HCT116 (cell line): ENCODE measurements at regions not wholly inside any gene's neighbourhood (a gene's known extent, or its start where the extent isn't known, plus 50 kb on each side); places are given as distances from the start of the nearest gene placed in this dataset.

Experiments
- ATAC-seq: fragments of 200-7000 bp; cut with Tn5 transposase; 2 replicates; pipeline ENCODE4 v1.9.1; 2020; ENCODE audit warnings: mild to moderate bottlenecking, moderate library complexity
- BruUV-seq: library from RNA; stranded (reverse); fragments of 400-500 nt; replicated peaks from 2 replicates; lab custom pipeline; 2021; lab: Mats Ljungman, UMichigan
- CTCF ChIA-PET: fragments of 300-600 bp; sonication (Branson Sonifier 250); formaldehyde crosslinking; loops from one replicate; lab custom pipeline; 2021; ENCODE audit warnings: antibody characterized with exemption; lab: Charles Lee
- POLR2A ChIA-PET: fragments of 300-600, 350-600 bp; sonication (Branson Sonifier 250); formaldehyde crosslinking; loops from one replicate; lab custom pipeline; 2021; ENCODE audit warnings: antibody characterized with exemption; lab: Charles Lee
- RAD21 ChIA-PET, 2 experiments: fragments of 300-600 bp; sonication (Branson Sonifier 250); formaldehyde crosslinking; loops; one replicate each; lab custom pipeline; 2023; ENCODE audit warnings: low total read pairs in 2 of 2; ENCODE audit not compliant: uncharacterized antibody in 2 of 2, unreplicated experiment in 2 of 2, low non-redundant PET in 1 of 2; lab: Charles Lee
- DNase-seq: peaks from one replicate; pipeline ENCODE4 v3.0.0-alpha.2; 2010; ENCODE audit warnings: low read depth, low spot score
- H2AFZ ChIP-seq: fragments of 200-600 bp; shearing (Covaris generic), sonication (generic); 2 replicates; pipeline ENCODE4 v1.6.1; 2017; ENCODE audit warnings: low read depth, mixed run types, mixed read lengths, antibody characterized with exemption, low read length; ENCODE audit not compliant: poor library complexity, severe bottlenecking
- H3K27ac ChIP-seq: 2 replicates; pipeline ENCODE4 v1.5.1; 2012; ENCODE audit warnings: low read depth, low read length
- H3K27me3 ChIP-seq: fragments of 200-600 bp; sonication (generic); 2 replicates; pipeline ENCODE4 v1.6.1; 2016; ENCODE audit warnings: mixed run types, low read length, mixed read lengths; ENCODE audit not compliant: insufficient read depth
- H3K36me3 ChIP-seq, 2 experiments: fragments of 200-500 bp in 1 of 2; fragments of 200-600 bp in 1 of 2; sonication (Bioruptor generic) in 1 of 2; sonication (generic) in 1 of 2; 2 replicates each; pipeline versions ENCODE4 v1.5.1 to v1.6.1; 2014 to 2016; ENCODE audit warnings: low read length in 2 of 2, inconsistent platforms in 1 of 2, mixed read lengths in 1 of 2, mixed run types in 1 of 2; ENCODE audit not compliant: insufficient read depth in 2 of 2, control insufficient read depth in 1 of 2
- H3K4me1 ChIP-seq, 2 experiments: fragments of 200-600 bp in 1 of 2; sonication (generic) in 1 of 2; 2 replicates each; pipeline versions ENCODE4 v1.5.1 to v1.6.1; 2012 to 2017; ENCODE audit warnings: low read length in 2 of 2, inconsistent platforms in 1 of 2, mild to moderate bottlenecking in 1 of 2, mixed read lengths in 1 of 2, mixed run types in 1 of 2, moderate library complexity in 1 of 2; ENCODE audit not compliant: insufficient read depth in 2 of 2, control insufficient read depth in 1 of 2
- H3K4me2 ChIP-seq: fragments of 200-600 bp; sonication (generic); 2 replicates; pipeline ENCODE4 v1.6.1; 2017; ENCODE audit warnings: mixed run types, low read length, mixed read lengths
- H3K4me3 ChIP-seq, 2 experiments: fragments of 200-600 bp in 1 of 2; sonication (generic) in 1 of 2; replicated peaks in 1 of 2; 2 replicates each; pipeline ENCODE4 v1.5.1; 2011 to 2016; ENCODE audit warnings: low read length in 2 of 2, control low read depth in 1 of 2, low read depth in 1 of 2, mild to moderate bottlenecking in 1 of 2, mixed read lengths in 1 of 2, mixed run types in 1 of 2
- H3K79me2 ChIP-seq: fragments of 200-600 bp; sonication (generic); 2 replicates; pipeline ENCODE4 v1.6.1; 2017; ENCODE audit warnings: mild to moderate bottlenecking, mixed run types, low read length, moderate library complexity, mixed read lengths; ENCODE audit not compliant: insufficient read depth
- H3K9ac ChIP-seq: fragments of 200-600 bp; sonication (generic); 2 replicates; pipeline ENCODE4 v1.6.1; 2016; ENCODE audit warnings: low read length, mixed read lengths
- H3K9me2 ChIP-seq: fragments of 200-600 bp; sonication (generic), shearing (Covaris generic); 2 replicates; pipeline ENCODE4 v1.6.1; 2017; ENCODE audit warnings: mixed run types, mild to moderate bottlenecking, moderate library complexity; ENCODE audit not compliant: insufficient read depth
- H3K9me3 ChIP-seq, 2 experiments: fragments of 200-500 bp in 1 of 2; fragments of 200-600 bp in 1 of 2; sonication (Bioruptor generic) in 1 of 2; sonication (generic) in 1 of 2; 2 replicates each; pipeline ENCODE4 v1.6.1; 2014 to 2017; ENCODE audit warnings: low read length in 2 of 2, mixed read lengths in 2 of 2, inconsistent platforms in 1 of 2, low read depth in 1 of 2, mild to moderate bottlenecking in 1 of 2, mixed run types in 1 of 2, moderate library complexity in 1 of 2; ENCODE audit not compliant: control insufficient read depth in 1 of 2, insufficient read depth in 1 of 2
- H4K20me1 ChIP-seq: fragments of 200-600 bp; sonication (generic), shearing (Covaris generic); 2 replicates; pipeline ENCODE4 v1.6.1; 2017; ENCODE audit warnings: mixed run types, mild to moderate bottlenecking, moderate library complexity; ENCODE audit not compliant: insufficient read depth
- FOSL1 ChIP-seq: IDR thresholded peaks from 2 replicates; pipeline ENCODE4 v1.6.1; 2012; ENCODE audit warnings: low read depth
- POLR2A ChIP-seq: IDR thresholded peaks from 2 replicates; pipeline ENCODE4 v1.7.0; 2011; ENCODE audit warnings: borderline replicate concordance; ENCODE audit not compliant: insufficient read depth, insufficient read length; ENCODE audit errors: extremely low read depth
- POLR2AphosphoS5 ChIP-seq: IDR thresholded peaks from 2 replicates; pipeline ENCODE4 v1.6.1; 2011; ENCODE audit warnings: mild to moderate bottlenecking, low read depth, low read length, moderate library complexity
- SP1 ChIP-seq: IDR thresholded peaks from 2 replicates; pipeline ENCODE4 v1.6.1; 2012; ENCODE audit warnings: low read depth
- SRF ChIP-seq: IDR thresholded peaks from 2 replicates; pipeline ENCODE4 v1.6.1; 2012; ENCODE audit warnings: low read depth
- YY1 ChIP-seq: IDR thresholded peaks from 2 replicates; pipeline ENCODE4 v1.6.1; 2011; ENCODE audit warnings: low read length, low read depth, moderate library complexity, mild to moderate bottlenecking; ENCODE audit not compliant: insufficient replicate concordance; ENCODE audit errors: extremely low read depth
- ZFX ChIP-seq: fragments of 450-650 bp; IDR thresholded peaks from 2 replicates; pipeline ENCODE4 v1.6.1; 2017
- intact Hi-C: fragments of 100-400 bp; cut with micrococcal nuclease; formaldehyde crosslinking; loops from 2 replicates; pipeline ENCODE4 v1.10.0; 2022
- TF ChIP-seq, protein P1 (sequence below): IDR thresholded peaks from 2 replicates; pipeline ENCODE4 v1.6.1; 2012
- TF ChIP-seq, protein P2 (sequence below): IDR thresholded peaks from 2 replicates; pipeline ENCODE4 v1.6.1; 2011; ENCODE audit warnings: mild to moderate bottlenecking, low read length, moderate library complexity; ENCODE audit not compliant: insufficient replicate concordance; ENCODE audit errors: extremely low read depth

DNA sequence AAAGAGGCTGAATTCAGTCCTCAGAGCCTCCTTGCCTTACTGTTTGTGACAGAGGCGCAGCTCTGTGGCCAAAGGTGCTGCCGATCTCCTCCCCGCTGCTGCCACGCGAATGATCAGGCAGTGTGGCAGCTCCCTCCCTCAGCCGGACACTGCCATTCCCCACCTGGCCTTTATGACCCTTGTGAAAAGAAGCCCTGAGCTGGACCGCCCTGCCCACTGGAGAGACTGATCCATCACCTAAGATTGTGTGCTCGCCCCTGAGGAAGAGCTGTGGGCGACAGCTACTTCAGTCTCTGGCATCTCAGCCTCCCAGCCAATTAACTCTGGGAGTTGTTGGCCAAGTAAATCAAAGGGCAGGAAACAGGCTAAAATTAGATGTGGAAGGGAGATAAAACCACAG, 90.9 kb downstream of the CARTPT start:
- Histone ChIP-seq H3K4me2 (no peak overlapping the region), H3K9ac (no peak overlapping the region), H4K20me1 (no peaks in the 10 kb centered on the region), H3K9me3 (no peaks in the 10 kb centered on the region), H3K79me2 (no peaks in the 10 kb centered on the region), H3K4me3 (no peak overlapping the region), H3K27ac (no peak overlapping the region), H3K4me1 (no peaks in the 10 kb centered on the region), H2AFZ (no peak overlapping the region), H3K27me3 (no peaks in the 10 kb centered on the region), H3K36me3 (no peaks in the 10 kb centered on the region), H3K9me2 (0 out of 2 replicates have a peak, but pooled peaks cover 4% of the 10 kb centered on the region)
- CTCF ChIA-PET = no interaction called here
- TF ChIP-seq FOSL1 (no peak), SP1 (no peak), SRF (no peak), POLR2A (no peak), YY1 (no peak), ZFX (no peak), POLR2AphosphoS5 (no peak)
- TF ChIP-seq, protein P1, sequence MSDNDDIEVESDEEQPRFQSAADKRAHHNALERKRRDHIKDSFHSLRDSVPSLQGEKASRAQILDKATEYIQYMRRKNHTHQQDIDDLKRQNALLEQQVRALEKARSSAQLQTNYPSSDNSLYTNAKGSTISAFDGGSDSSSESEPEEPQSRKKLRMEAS = no peak
- TF ChIP-seq, protein P2, sequence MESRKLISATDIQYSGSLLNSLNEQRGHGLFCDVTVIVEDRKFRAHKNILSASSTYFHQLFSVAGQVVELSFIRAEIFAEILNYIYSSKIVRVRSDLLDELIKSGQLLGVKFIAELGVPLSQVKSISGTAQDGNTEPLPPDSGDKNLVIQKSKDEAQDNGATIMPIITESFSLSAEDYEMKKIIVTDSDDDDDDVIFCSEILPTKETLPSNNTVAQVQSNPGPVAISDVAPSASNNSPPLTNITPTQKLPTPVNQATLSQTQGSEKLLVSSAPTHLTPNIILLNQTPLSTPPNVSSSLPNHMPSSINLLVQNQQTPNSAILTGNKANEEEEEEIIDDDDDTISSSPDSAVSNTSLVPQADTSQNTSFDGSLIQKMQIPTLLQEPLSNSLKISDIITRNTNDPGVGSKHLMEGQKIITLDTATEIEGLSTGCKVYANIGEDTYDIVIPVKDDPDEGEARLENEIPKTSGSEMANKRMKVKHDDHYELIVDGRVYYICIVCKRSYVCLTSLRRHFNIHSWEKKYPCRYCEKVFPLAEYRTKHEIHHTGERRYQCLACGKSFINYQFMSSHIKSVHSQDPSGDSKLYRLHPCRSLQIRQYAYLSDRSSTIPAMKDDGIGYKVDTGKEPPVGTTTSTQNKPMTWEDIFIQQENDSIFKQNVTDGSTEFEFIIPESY = no peak
- POLR2A ChIA-PET = no interaction called here
- DNase-seq (no peak), ATAC-seq (no peak)
- intact Hi-C loops = no loop called here
- RAD21 ChIA-PET = no interaction called here
- BruUV-seq = no TSS peak
